PC-9 (cell line): ENCODE measurements at regions not wholly inside any gene's neighbourhood (a gene's known extent, or its start where the extent isn't known, plus 50 kb on each side); places are given as distances from the start of the nearest gene placed in this dataset.

Experiments
- BruUV-seq: library from RNA; stranded (reverse); fragments of 400-500 nt; replicated peaks from 2 replicates; lab custom pipeline; 2021; lab: Mats Ljungman, UMichigan
- CTCF ChIA-PET: fragments of 300-600 bp; sonication (Branson Sonifier 250); formaldehyde crosslinking; loops from one replicate; lab custom pipeline; 2022; ENCODE audit warnings: antibody characterized with exemption; lab: Charles Lee
- POLR2A ChIA-PET: fragments of 300-600 bp; sonication (Branson Sonifier 250); formaldehyde crosslinking; loops from one replicate; lab custom pipeline; 2022; ENCODE audit warnings: antibody characterized with exemption; ENCODE audit not compliant: unreplicated experiment; lab: Charles Lee
- DNase-seq, 2 experiments: peaks; one replicate each; pipeline versions ENCODE4 v3.0.0 to v3.0.0-alpha.2; 2015 to 2022; ENCODE audit warnings: mixed read lengths in 1 of 2
- H2AFZ ChIP-seq: fragments of 200-600 bp; sonication (generic); 2 replicates; pipeline ENCODE4 v1.8.1; 2017; ENCODE audit warnings: antibody characterized with exemption
- H3F3A ChIP-seq: fragments of 200-600 bp; sonication (generic); 2 replicates; pipeline ENCODE4 v1.8.1; 2017; ENCODE audit warnings: antibody characterized with exemption, mild to moderate bottlenecking, low read depth; ENCODE audit not compliant: insufficient read depth
- H3K27ac ChIP-seq: fragments of 200-600 bp; sonication (generic); 2 replicates; pipeline ENCODE4 v1.6.1; 2016; ENCODE audit warnings: mixed run types
- H3K27me3 ChIP-seq: fragments of 200-600 bp; sonication (generic); 2 replicates; pipeline ENCODE4 v1.6.1; 2016; ENCODE audit warnings: low read depth, mixed run types; ENCODE audit not compliant: insufficient read depth
- H3K36me3 ChIP-seq: fragments of 200-600 bp; sonication (generic); 2 replicates; pipeline ENCODE4 v1.6.1; 2016; ENCODE audit warnings: low read depth, mixed run types
- H3K4me1 ChIP-seq: fragments of 200-600 bp; sonication (generic); replicated peaks from 2 replicates; pipeline ENCODE4 v1.6.1; 2016; ENCODE audit warnings: mixed run types; ENCODE audit not compliant: insufficient read depth
- H3K4me2 ChIP-seq: fragments of 200-600 bp; sonication (generic); 2 replicates; pipeline ENCODE4 v1.6.1; 2017; ENCODE audit warnings: mixed run types
- H3K4me3 ChIP-seq: fragments of 200-600 bp; sonication (generic); 2 replicates; pipeline ENCODE4 v1.6.1; 2016; ENCODE audit warnings: mixed run types
- H3K79me2 ChIP-seq: fragments of 200-600 bp; sonication (generic); 2 replicates; pipeline ENCODE4 v1.6.1; 2017; ENCODE audit warnings: low read depth, mixed run types
- H3K9me2 ChIP-seq: fragments of 200-600 bp; sonication (generic); 2 replicates; pipeline ENCODE4 v1.8.1; 2017; ENCODE audit warnings: mild to moderate bottlenecking; ENCODE audit not compliant: insufficient read depth
- H3K9me3 ChIP-seq: fragments of 200-600 bp; sonication (generic); 2 replicates; pipeline ENCODE4 v1.8.1; 2016; ENCODE audit warnings: low read depth; ENCODE audit not compliant: insufficient read depth
- H4K20me1 ChIP-seq: fragments of 200-600 bp; sonication (generic); 2 replicates; pipeline ENCODE4 v1.8.1; 2017; ENCODE audit not compliant: insufficient read depth
- CTCF ChIP-seq: fragments of 200-600 bp; sonication (generic); conservative IDR thresholded peaks from 2 replicates; pipeline ENCODE4 v1.6.1; 2017; ENCODE audit warnings: mixed run types, antibody characterized with exemption, mild to moderate bottlenecking, moderate library complexity
- EZH2 ChIP-seq: fragments of 200-600 bp; sonication (generic); IDR thresholded peaks from 2 replicates; pipeline ENCODE4 v1.8.0; 2017; ENCODE audit warnings: antibody characterized with exemption, low read depth
- intact Hi-C: fragments of 100-400 bp; cut with micrococcal nuclease; formaldehyde crosslinking; loops from one replicate; pipeline ENCODE4 v1.10.0; 2022; ENCODE audit not compliant: unreplicated experiment

- no peaks in the 10 kb centered on the region for H3F3A ChIP-seq
- H3K9me3 ChIP-seq: no peaks in the 10 kb centered on the region
- no peaks in the 10 kb centered on the region for H4K20me1 ChIP-seq
- no peak overlapping the region for H3K4me2 ChIP-seq
- H3K4me1 ChIP-seq: no peaks in the 10 kb centered on the region
- no peak overlapping the region for H3K27ac ChIP-seq
- intact Hi-C loops: no loop called here
- H2AFZ ChIP-seq: no peak overlapping the region
- no peak for DNase-seq
- no peak for TF ChIP-seq EZH2
- no peak for TF ChIP-seq CTCF
- ChIA-PET CTCF (no interaction called here), POLR2A (no interaction called here)
- H3K27me3 ChIP-seq: no peaks in the 10 kb centered on the region
- no peaks in the 10 kb centered on the region for H3K36me3 ChIP-seq
- BruUV-seq: no TSS peak
- H3K4me3 ChIP-seq: no peak overlapping the region
- no peaks in the 10 kb centered on the region for H3K79me2 ChIP-seq
- H3K9me2 ChIP-seq: no peaks in the 10 kb centered on the region
Observed at GRCh38 chr12:30500532-30500931, 195.1 kb downstream of the IPO8 start.

GRCh38 chr12:30485230-30485890 is 210.3 kb downstream of the IPO8 start:
- no peak overlapping the region for H3K27ac ChIP-seq
- no peak for DNase-seq
- ChIA-PET CTCF (no interaction called here), POLR2A (no interaction called here)
- H3K27me3 ChIP-seq: no peaks in the 10 kb centered on the region
- H3K4me3 ChIP-seq: no peak overlapping the region
- no peak overlapping the region for H2AFZ ChIP-seq
- H3K4me2 ChIP-seq: no peak overlapping the region
- no peaks in the 10 kb centered on the region for H3K9me2 ChIP-seq
- no peaks in the 10 kb centered on the region for H3K36me3 ChIP-seq
- H3K79me2 ChIP-seq: no peaks in the 10 kb centered on the region
- TF ChIP-seq CTCF (no peak), EZH2 (no peak)
- H4K20me1 ChIP-seq: no peaks in the 10 kb centered on the region
- BruUV-seq: no TSS peak
- no peaks in the 10 kb centered on the region for H3F3A ChIP-seq
- intact Hi-C loops: no loop called here
- H3K9me3 ChIP-seq: no peaks in the 10 kb centered on the region
- no peaks in the 10 kb centered on the region for H3K4me1 ChIP-seq

- no peaks in the 10 kb centered on the region for H3K9me2 ChIP-seq
- no peaks in the 10 kb centered on the region for H3K4me1 ChIP-seq
- H3K4me2 ChIP-seq: no peak overlapping the region
- CTCF ChIA-PET: no interaction called here
- BruUV-seq: no TSS peak
- H3K36me3 ChIP-seq: no peaks in the 10 kb centered on the region
- H3K27ac ChIP-seq: no peak overlapping the region
- intact Hi-C loops: no loop called here
- no peaks in the 10 kb centered on the region for H3K27me3 ChIP-seq
- no peaks in the 10 kb centered on the region for H3F3A ChIP-seq
- DNase-seq: no peak
- H2AFZ ChIP-seq: no peak overlapping the region
- TF ChIP-seq CTCF (no peak), EZH2 (no peak)
- H3K4me3 ChIP-seq: no peak overlapping the region
- no peaks in the 10 kb centered on the region for H4K20me1 ChIP-seq
- POLR2A ChIA-PET: no interaction called here
- H3K9me3 ChIP-seq: no peaks in the 10 kb centered on the region
- no peaks in the 10 kb centered on the region for H3K79me2 ChIP-seq
Observed at GRCh38 chr12:30484658-30485057, 211.0 kb downstream of the IPO8 start.
